Heart left ventricle (tissue), 16 donors: ENCODE measurements at regions not wholly inside any gene's neighbourhood (a gene's known extent, or its start where the extent isn't known, plus 50 kb on each side); places are given as distances from the start of the nearest gene placed in this dataset.

Experiments
- ATAC-seq, 4 donors: fragments of 200-7000 bp; cut with Tn5 transposase; one replicate each; pipeline ENCODE4 v1.9.1; 2020 to 2022; ENCODE audit warnings: moderate library complexity in 4 of 4, mild to moderate bottlenecking in 3 of 4, moderate number of reproducible peaks in 1 of 4
- DNase-seq, 5 donors: peaks; one replicate each; pipeline ENCODE4 v3.0.0-alpha.2; 2020
- H3K27ac ChIP-seq, 12 donors: fragments of 200-600 bp; sonication (generic) in 4 of 12; one replicate each; pipeline versions ENCODE4 v1.5.0 to v1.8.0; 2016 to 2022; ENCODE audit warnings: mild to moderate bottlenecking in 2 of 12
- H3K27me3 ChIP-seq, 9 donors: fragments of 200-600 bp; sonication (generic) in 2 of 9; one replicate each; pipeline versions ENCODE4 v1.5.1 to v1.8.0; 2016 to 2022; ENCODE audit warnings: mild to moderate bottlenecking in 3 of 9
- H3K36me3 ChIP-seq, 9 donors: fragments of 200-600 bp; sonication (generic) in 2 of 9; one replicate each; pipeline versions ENCODE4 v1.5.0 to v1.8.0; 2018 to 2022; ENCODE audit warnings: mild to moderate bottlenecking in 2 of 9
- H3K4me1 ChIP-seq, 12 donors: fragments of 200-600 bp; sonication (generic) in 4 of 12; one replicate each; pipeline versions ENCODE4 v1.5.0 to v1.8.0; 2016 to 2022; ENCODE audit warnings: mild to moderate bottlenecking in 3 of 12
- H3K4me3 ChIP-seq, 12 donors: fragments of 200-600 bp; sonication (generic) in 4 of 12; one replicate each; pipeline versions ENCODE4 v1.5.0 to v1.8.0; 2017 to 2022; ENCODE audit warnings: mild to moderate bottlenecking in 9 of 12, moderate library complexity in 4 of 12
- H3K9me3 ChIP-seq, 12 donors: fragments of 200-600 bp; sonication (generic) in 4 of 12; one replicate each; pipeline versions ENCODE4 v1.5.0 to v1.8.0; 2016 to 2022; ENCODE audit warnings: mild to moderate bottlenecking in 1 of 12
- CTCF ChIP-seq, 12 donors: fragments of 200-600 bp; sonication (generic) in 4 of 12; IDR thresholded peaks; one replicate each; pipeline versions ENCODE4 v1.5.0 to v1.8.0; 2018 to 2022; ENCODE audit warnings: antibody characterized with exemption in 12 of 12, mild to moderate bottlenecking in 5 of 12
- POLR2A ChIP-seq, 2 donors: fragments of 450-650 bp; IDR thresholded peaks; one replicate each; pipeline ENCODE4 v1.6.1; 2017; ENCODE audit warnings: antibody characterized with exemption in 2 of 2, mild to moderate bottlenecking in 2 of 2, moderate library complexity in 2 of 2
- WGBS, 4 donors: extraction: QIAGEN DNeasy Blood & Tissue Kit in 2 of 4; methylation state at CpG; one replicate each; pipeline versions ENCODE4 v1.1.5 to v1.1.7; 2013 to 2018; 5-methylcytosine and 5-hydroxymethylcytosine counted together
- intact Hi-C, 10 donors: fragments of 100-400 bp; cut with DNase I; formaldehyde crosslinking; loops; one replicate each; pipeline versions ENCODE4 v1.11.1 to v1.14.2; 2022
- donor health status: ischemic (EF 13 %, LVEDD 7.1; RV severe dilation, severe dysfunction).
- donor health status: healthy with polysubstance abuse.
- donor health status: DM: no; HTN: yes; CAD: no.
- donor health status: DM: no; HTN: no; CAD: no.
- donor health status: ischemic (EF 25% LVEDD 6.9; RV normal size, moderate dysfunction).
- donor health status: ischemic (EF 25% LVEDD 5.7; RV mildly dilated, moderate dysfunction).
- donor health status: healthy.
- donor health status: DM: yes; HTN: yes; CAD: no.
- donor health status: ischemic (EF 35%, LVEDD 5.7; RV mildly dilated, moderate dysfunction).
- donor health status: nonischemic (EF 11% LVEDD 7.7; RV severe dilation, severe dysfunction).
- donor health status: DM: yes; HTN: yes; CAD: no.
- donor health status: PGD.
- donor health status: ischemic (EF 29% LVEDD 5.4; RV normal size, mild dysfunction).
- donor health status: nonischemic (EF 23%, LVEDD 6.1; RV moderate dilation, normal function).

- Histone ChIP-seq H3K4me1 (no peaks in the 10 kb centered on the region), H3K9me3 (no peaks in the 10 kb centered on the region), H3K27ac (no peak overlapping the region), H3K4me3 (no peak overlapping the region), H3K27me3 (peaks cover 0 to 7% (median 0%) of the 10 kb centered on the region in 9 donors), H3K36me3 (no peaks in the 10 kb centered on the region)
- 73 to 83% (median 77%) methylated on average over 13 to 14 of the region's 14 CpGs for WGBS, 4 donors
- ATAC-seq, result no peak
- intact Hi-C loops, result no loop called here
- TF ChIP-seq CTCF (IDR thresholded peaks at IDR 0.05) (no peak), POLR2A (IDR thresholded peaks at IDR 0.05) (no peak)
- DNase-seq, result no peak
Observed at GRCh38 chr16:55010492-55011160, 80.0 kb downstream of the IRX5 start.

DNA sequence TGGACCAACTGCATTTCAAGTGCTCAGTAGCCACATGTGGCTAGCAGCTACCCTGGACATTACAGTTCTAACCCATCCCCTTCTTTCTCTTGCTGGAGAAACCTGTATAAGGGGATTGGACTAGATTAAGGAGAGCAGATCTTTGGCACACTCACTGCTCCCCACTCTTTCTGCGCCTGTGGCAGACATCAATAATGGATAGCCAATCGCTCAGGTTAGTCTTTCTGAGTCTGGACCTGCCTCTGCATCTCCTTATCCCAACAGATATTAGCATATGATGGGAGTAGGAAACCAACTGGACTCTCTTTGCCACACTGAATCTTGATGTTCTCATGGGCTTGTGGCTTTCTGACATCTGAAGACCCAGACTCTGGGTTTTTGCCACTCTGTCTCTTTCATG lies 81.7 kb downstream of the IRX5 start:
- no peak for ATAC-seq
- TF ChIP-seq CTCF (IDR thresholded peaks at IDR 0.05) (no peak), POLR2A (IDR thresholded peaks at IDR 0.05) (no peak)
- no peak for DNase-seq
- intact Hi-C loops, result no loop called here
- Histone ChIP-seq H3K4me3 (no peak overlapping the region), H3K4me1 (no peaks in the 10 kb centered on the region), H3K9me3 (no peaks in the 10 kb centered on the region), H3K27me3 (peaks cover 0 to 4% (median 0%) of the 10 kb centered on the region in 9 donors), H3K27ac (no peak overlapping the region), H3K36me3 (no peaks in the 10 kb centered on the region)
- 41 to 93% (median 70%) methylated on average over 2 of the region's 2 CpGs for WGBS, 4 donors

DNA sequence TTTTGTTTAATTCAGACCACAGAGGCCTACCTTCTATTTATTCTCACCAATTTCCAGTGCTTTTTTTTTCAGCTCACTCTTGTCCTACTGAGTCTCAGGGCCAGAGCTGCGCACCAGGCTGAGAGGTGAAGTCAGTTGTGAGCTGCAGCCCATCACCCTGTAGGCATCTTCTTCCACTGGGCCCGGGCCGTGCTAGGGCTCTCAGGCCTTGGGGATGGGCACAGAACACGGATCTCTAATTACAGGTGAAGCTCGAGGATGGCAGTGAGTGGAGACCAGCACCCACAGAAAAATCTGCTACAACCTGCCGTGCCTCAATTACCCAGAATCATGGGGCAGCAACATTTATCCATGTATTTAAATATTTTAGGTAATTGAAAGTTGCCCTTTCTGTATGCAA lies 82.1 kb downstream of the IRX5 start:
- Histone ChIP-seq H3K4me1 (no peaks in the 10 kb centered on the region), H3K27ac (no peak overlapping the region), H3K36me3 (no peaks in the 10 kb centered on the region), H3K9me3 (no peaks in the 10 kb centered on the region), H3K27me3 (peaks cover 0 to 4% (median 0%) of the 10 kb centered on the region in 9 donors), H3K4me3 (no peak overlapping the region)
- TF ChIP-seq CTCF (IDR thresholded peaks at IDR 0.05), result no peak
- TF ChIP-seq POLR2A (IDR thresholded peaks at IDR 0.05), result no peak
- intact Hi-C loops, result no loop called here
- ATAC-seq (no peak), DNase-seq (no peak)
- WGBS, 4 donors, result 94 to 97% (median 96%) methylated on average over 6 of the region's 6 CpGs

GRCh38 chr16:55014022-55014421 lies 83.4 kb downstream of the IRX5 start:
- peaks cover 0 to 4% (median 0%) of the 10 kb centered on the region in 9 donors for H3K27me3 ChIP-seq
- intact Hi-C loops, result no loop called here
- WGBS, 4 donors, result 92 to 100% (median 95%) methylated on average over 4 of the region's 4 CpGs
- no peak overlapping the region for H3K27ac ChIP-seq
- H3K36me3 ChIP-seq, result no peaks in the 10 kb centered on the region
- ATAC-seq, result no peak
- H3K4me1 ChIP-seq, result no peaks in the 10 kb centered on the region
- TF ChIP-seq POLR2A (IDR thresholded peaks at IDR 0.05), result no peak
- no peak for TF ChIP-seq CTCF (IDR thresholded peaks at IDR 0.05)
- DNase-seq, result no peak
- H3K4me3 ChIP-seq, result no peak overlapping the region
- no peaks in the 10 kb centered on the region for H3K9me3 ChIP-seq
